IMR-90 (cell line): ENCODE measurements at regions not wholly inside any gene's neighbourhood (a gene's known extent, or its start where the extent isn't known, plus 50 kb on each side); places are given as distances from the start of the nearest gene placed in this dataset.
A peak's percentile ranks its signal among the peaks of the same experiment; 100 is the strongest.

Source experiments
- ATAC-seq: fragments of 200-7000 bp; cut with Tn5 transposase; 2 replicates; pipeline ENCODE4 v1.9.1; 2020; ENCODE audit warnings: low read depth, mild to moderate bottlenecking, moderate library complexity
- BruUV-seq: library from RNA; stranded (reverse); fragments of 400-500 nt; replicated peaks from 2 replicates; lab custom pipeline; 2021; lab: Mats Ljungman, UMichigan
- CTCF ChIA-PET: fragments of 300-600 bp; formaldehyde crosslinking; extraction: SDS; loops from one replicate; lab custom pipeline; 2021; ENCODE audit warnings: antibody characterized with exemption; lab: Yijun Ruan, JAX
- POLR2A ChIA-PET: fragments of 300-600 bp; sonication (Branson Sonifier 250); formaldehyde crosslinking; loops from one replicate; lab custom pipeline; 2022; ENCODE audit warnings: antibody characterized with exemption; ENCODE audit not compliant: unreplicated experiment; lab: Charles Lee
- DNase-seq: peaks from one replicate; pipeline ENCODE4 v3.0.0; 2013
- H2AFZ ChIP-seq: replicated peaks from 2 replicates; pipeline ENCODE3; 2013; ENCODE audit warnings: low read length, mild to moderate bottlenecking; ENCODE audit not compliant: poor library complexity
- H2AK5ac ChIP-seq: 2 replicates; pipeline ENCODE4 v1.6.1; 2013; ENCODE audit warnings: low read depth, low read length, inconsistent platforms
- H2AK9ac ChIP-seq: replicated peaks from 2 replicates; pipeline ENCODE3; 2013; ENCODE audit warnings: mild to moderate bottlenecking, low read depth, low read length, moderate library complexity; ENCODE audit not compliant: poor library complexity
- H2BK120ac ChIP-seq: 2 replicates; pipeline ENCODE4 v1.6.1; 2013; ENCODE audit warnings: low read depth, low read length, inconsistent platforms
- H2BK15ac ChIP-seq: 3 replicates; pipeline ENCODE4 v1.6.1; 2013; ENCODE audit warnings: low read depth, low read length, inconsistent platforms
- H2BK20ac ChIP-seq: 2 replicates; pipeline ENCODE4 v1.6.1; 2013; ENCODE audit warnings: low read depth, mild to moderate bottlenecking, inconsistent platforms, low read length, moderate library complexity
- H2BK5ac ChIP-seq: 2 replicates; pipeline ENCODE4 v1.6.1; 2013; ENCODE audit warnings: mild to moderate bottlenecking, low read depth, low read length, inconsistent platforms; ENCODE audit not compliant: poor library complexity, severe bottlenecking
- H3K14ac ChIP-seq: replicated peaks from 2 replicates; pipeline ENCODE4 v1.6.1; 2013; ENCODE audit warnings: low read depth, low read length, inconsistent platforms
- H3K18ac ChIP-seq: 2 replicates; pipeline ENCODE4 v1.6.1; 2013; ENCODE audit warnings: low read depth, low read length, control low read depth
- H3K23ac ChIP-seq: 2 replicates; pipeline ENCODE4 v1.6.1; 2013; ENCODE audit warnings: low read depth, low read length, inconsistent platforms
- H3K27ac ChIP-seq: 2 replicates; pipeline ENCODE4 v1.5.1; 2013; ENCODE audit warnings: mild to moderate bottlenecking, control low read depth, low read length; ENCODE audit not compliant: insufficient read depth
- H3K27me3 ChIP-seq: 2 replicates; pipeline ENCODE4 v1.6.1; 2013; ENCODE audit warnings: low read length; ENCODE audit not compliant: control insufficient read depth, insufficient read depth
- H3K36me3 ChIP-seq: 2 replicates; pipeline ENCODE4 v1.6.1; 2013; ENCODE audit warnings: low read length, mixed read lengths; ENCODE audit not compliant: control insufficient read depth, insufficient read depth
- H3K4ac ChIP-seq: 2 replicates; pipeline ENCODE4 v1.6.1; 2013; ENCODE audit warnings: low read depth, low read length, inconsistent platforms
- H3K4me1 ChIP-seq: 2 replicates; pipeline ENCODE4 v1.6.1; 2013; ENCODE audit warnings: low read length, mixed read lengths; ENCODE audit not compliant: control insufficient read depth, insufficient read depth
- H3K4me2 ChIP-seq: 2 replicates; pipeline ENCODE4 v1.6.1; 2013; ENCODE audit warnings: low read depth, mild to moderate bottlenecking, control low read depth, low read length, moderate library complexity
- H3K4me3 ChIP-seq: 2 replicates; pipeline ENCODE4 v1.5.1; 2013; ENCODE audit warnings: low read depth, mild to moderate bottlenecking, control low read depth, low read length, moderate library complexity; ENCODE audit not compliant: insufficient read depth
- H3K56ac ChIP-seq: 2 replicates; pipeline ENCODE4 v1.6.1; 2013; ENCODE audit warnings: low read length, inconsistent platforms; ENCODE audit not compliant: insufficient read depth; ENCODE audit errors: extremely low read depth
- H3K79me1 ChIP-seq, 2 experiments: 2 replicates each; pipeline ENCODE4 v1.6.1; 2013; ENCODE audit warnings: low read length in 2 of 2, inconsistent platforms in 1 of 2, low read depth in 1 of 2
- H3K9ac ChIP-seq: 2 replicates; pipeline ENCODE4 v1.6.1; 2013; ENCODE audit warnings: low read depth, low read length, control low read depth
- H3K9me1 ChIP-seq: 2 replicates; pipeline ENCODE4 v1.6.1; 2013; ENCODE audit warnings: low read length, inconsistent platforms; ENCODE audit not compliant: insufficient read depth
- H3K9me3 ChIP-seq: 2 replicates; pipeline ENCODE4 v1.6.1; 2013; ENCODE audit warnings: low read length; ENCODE audit not compliant: control insufficient read depth, insufficient read depth
- H4K20me1 ChIP-seq: 2 replicates; pipeline ENCODE4 v1.6.1; 2013; ENCODE audit warnings: low read length, inconsistent platforms; ENCODE audit not compliant: insufficient read depth
- H4K5ac ChIP-seq: 2 replicates; pipeline ENCODE4 v1.6.1; 2013; ENCODE audit warnings: mild to moderate bottlenecking, low read depth, low read length, control low read depth
- H4K8ac ChIP-seq, 2 experiments: 2 replicates each; pipeline ENCODE4 v1.6.1; 2013; ENCODE audit warnings: low read depth in 2 of 2, low read length in 2 of 2, control low read depth in 1 of 2, inconsistent platforms in 1 of 2
- H4K91ac ChIP-seq: 2 replicates; pipeline ENCODE4 v1.6.1; 2013; ENCODE audit warnings: low read depth, low read length, inconsistent platforms; ENCODE audit not compliant: insufficient read depth
- CEBPB ChIP-seq: IDR thresholded peaks from 2 replicates; pipeline ENCODE4 v1.6.1; 2012; ENCODE audit warnings: low read depth, low read length, improper control_type of control experiment
- CHD1 ChIP-seq: IDR thresholded peaks from 2 replicates; pipeline ENCODE4 v1.6.1; 2012; ENCODE audit warnings: low read depth, low read length, improper control_type of control experiment
- FOS ChIP-seq: fragments of 150-350 bp; IDR thresholded peaks from 2 replicates; pipeline ENCODE4 v1.6.1; 2016; ENCODE audit warnings: low read depth, low read length
- MAFK ChIP-seq: IDR thresholded peaks from 2 replicates; pipeline ENCODE4 v1.6.1; 2012; ENCODE audit warnings: low read depth, low read length, improper control_type of control experiment
- MAZ ChIP-seq: IDR thresholded peaks from 2 replicates; pipeline ENCODE4 v1.6.1; 2012; ENCODE audit warnings: low read depth, mild to moderate bottlenecking, low read length, improper control_type of control experiment, moderate library complexity, borderline replicate concordance
- MXI1 ChIP-seq: IDR thresholded peaks from 2 replicates; pipeline ENCODE4 v1.6.1; 2012; ENCODE audit warnings: low read depth, mild to moderate bottlenecking, low read length, moderate library complexity, borderline replicate concordance
- NFE2L2 ChIP-seq: fragments of 150-350 bp; IDR thresholded peaks from 2 replicates; pipeline ENCODE4 v1.6.1; 2016; ENCODE audit warnings: low read depth, mild to moderate bottlenecking, low read length
- POLR2A ChIP-seq: IDR thresholded peaks from 2 replicates; pipeline ENCODE4 v1.6.1; 2012; ENCODE audit warnings: mild to moderate bottlenecking, low read depth, low read length
- RAD21 ChIP-seq: IDR thresholded peaks from 2 replicates; pipeline ENCODE4 v1.6.1; 2012; ENCODE audit warnings: low read length, improper control_type of control experiment
- RCOR1 ChIP-seq: IDR thresholded peaks from 2 replicates; pipeline ENCODE4 v1.6.1; 2012; ENCODE audit warnings: mild to moderate bottlenecking, low read length, improper control_type of control experiment; ENCODE audit not compliant: insufficient replicate concordance
- RFX5 ChIP-seq: IDR thresholded peaks from 2 replicates; pipeline ENCODE4 v1.8.0; 2012; ENCODE audit warnings: low read depth, mild to moderate bottlenecking, low read length, moderate library complexity
- WGBS, 2 experiments: methylation state at CpG; one replicate each; pipeline versions ENCODE4 v1.1.5 to v1.1.7; 2013; ENCODE audit warnings: missing lambda C conversion rate in 2 of 2; ENCODE audit not compliant: insufficient read length in 1 of 2; ENCODE audit errors: extremely low coverage in 2 of 2; 5-methylcytosine and 5-hydroxymethylcytosine counted together
- dilution Hi-C: fragments of 300-500 bp; cut with HindIII; formaldehyde crosslinking; loops from one replicate; pipeline ENCODE4 v1.14.3; 2018; ENCODE audit warnings: low sequenced_read_pairs; ENCODE audit not compliant: unreplicated experiment
- in situ Hi-C: fragments of 300-500 bp; cut with MboI; formaldehyde crosslinking; loops from 3 replicates; pipeline ENCODE4 v1.14.3; 2019; ENCODE audit warnings: low sequenced_read_pairs, inconsistent platforms, mixed read lengths
- intact Hi-C: fragments of 100-400 bp; cut with micrococcal nuclease; formaldehyde crosslinking; loops from 2 replicates; pipeline ENCODE4 v1.10.0; 2022
- TF ChIP-seq, protein P1 (sequence below): conservative IDR thresholded peaks from 2 replicates; pipeline ENCODE4 v1.5.1; 2012; ENCODE audit warnings: mild to moderate bottlenecking, low read depth, low read length, improper control_type of control experiment
- TF ChIP-seq, protein P2 (sequence below): fragments of 150-350 bp; IDR thresholded peaks from 2 replicates; pipeline ENCODE4 v1.6.1; 2017; ENCODE audit warnings: mild to moderate bottlenecking, antibody characterized with exemption, low read length, low read depth
- TF ChIP-seq, protein P3 (sequence below): fragments of 150-350 bp; IDR thresholded peaks from 2 replicates; pipeline ENCODE4 v1.6.1; 2016; ENCODE audit warnings: low read depth, mild to moderate bottlenecking, low read length, moderate library complexity, borderline replicate concordance

- Histone ChIP-seq H3K4me3 (no peak overlapping the region), H3K23ac (no peak overlapping the region), H2AK5ac (no peak overlapping the region), H2BK120ac (no peak overlapping the region), H4K91ac (peak overlapping the region; percentile 38; the same call in 1 of the 2 replicates), H2AK9ac (no peak overlapping the region), H3K4me1 (peaks cover 4% of the 10 kb centered on the region; the same call in 1 of the 2 replicates), H2BK15ac (no peak overlapping the region), H3K27me3 (no peaks in the 10 kb centered on the region), H3K56ac (no peak overlapping the region), H3K18ac (peak overlapping the region; percentile 24; the same call in 1 of the 2 replicates), H3K79me1 (no peaks in the 10 kb centered on the region), H3K9me1 (no peaks in the 10 kb centered on the region), H4K20me1 (no peaks in the 10 kb centered on the region), H3K36me3 (no peaks in the 10 kb centered on the region), H2BK20ac (no peak overlapping the region; the same call in 1 of the 2 replicates), H3K9me3 (peaks cover 2% of the 10 kb centered on the region; the same call in 1 of the 2 replicates), H3K27ac (no peak overlapping the region), H3K4ac (no peak overlapping the region), H3K9ac (no peak overlapping the region), H4K5ac (no peak overlapping the region), H3K14ac (no peak overlapping the region), H2AFZ (no peak overlapping the region), H2BK5ac (peak overlapping the region; percentile 36), H4K8ac (peak overlapping the region in 1 of 2 experiments; percentile 25; a peak in 1 of 4 replicates), H3K4me2 (no peak overlapping the region)
- POLR2A ChIA-PET: no interaction called here
- CTCF ChIA-PET: interaction anchor here (0.8 to 1.1 kb wide), 2 partner anchors 51 to 67 kb away, joined by 3 to 4 read pairs; no protein-coding TSS in a partner anchor
- 0% methylated on average over 1 of the region's 2 CpGs; no CpG with 5 or more reads in 1 of the 2 experiments for WGBS, 2 experiments
- dilution Hi-C loops (no loop called here), intact Hi-C loops (no loop called here), in situ Hi-C loops (no loop called here)
- BruUV-seq: no TSS peak
- DNase-seq (peak; percentile 93), ATAC-seq (peak; percentile 90)
- TF ChIP-seq MXI1 (no peak), MAZ (no peak), CEBPB (peak; percentile 58; the same call in 1 of the 2 replicates), POLR2A (no peak), FOS (peak; percentile 66), CHD1 (no peak), RFX5 (peak; percentile 67; the same call in 1 of the 2 replicates), NFE2L2 (no peak), RAD21 (no peak), RCOR1 (no peak), MAFK (no peak)
- TF ChIP-seq, protein P1, sequence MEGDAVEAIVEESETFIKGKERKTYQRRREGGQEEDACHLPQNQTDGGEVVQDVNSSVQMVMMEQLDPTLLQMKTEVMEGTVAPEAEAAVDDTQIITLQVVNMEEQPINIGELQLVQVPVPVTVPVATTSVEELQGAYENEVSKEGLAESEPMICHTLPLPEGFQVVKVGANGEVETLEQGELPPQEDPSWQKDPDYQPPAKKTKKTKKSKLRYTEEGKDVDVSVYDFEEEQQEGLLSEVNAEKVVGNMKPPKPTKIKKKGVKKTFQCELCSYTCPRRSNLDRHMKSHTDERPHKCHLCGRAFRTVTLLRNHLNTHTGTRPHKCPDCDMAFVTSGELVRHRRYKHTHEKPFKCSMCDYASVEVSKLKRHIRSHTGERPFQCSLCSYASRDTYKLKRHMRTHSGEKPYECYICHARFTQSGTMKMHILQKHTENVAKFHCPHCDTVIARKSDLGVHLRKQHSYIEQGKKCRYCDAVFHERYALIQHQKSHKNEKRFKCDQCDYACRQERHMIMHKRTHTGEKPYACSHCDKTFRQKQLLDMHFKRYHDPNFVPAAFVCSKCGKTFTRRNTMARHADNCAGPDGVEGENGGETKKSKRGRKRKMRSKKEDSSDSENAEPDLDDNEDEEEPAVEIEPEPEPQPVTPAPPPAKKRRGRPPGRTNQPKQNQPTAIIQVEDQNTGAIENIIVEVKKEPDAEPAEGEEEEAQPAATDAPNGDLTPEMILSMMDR: no peak
- TF ChIP-seq, protein P2, sequence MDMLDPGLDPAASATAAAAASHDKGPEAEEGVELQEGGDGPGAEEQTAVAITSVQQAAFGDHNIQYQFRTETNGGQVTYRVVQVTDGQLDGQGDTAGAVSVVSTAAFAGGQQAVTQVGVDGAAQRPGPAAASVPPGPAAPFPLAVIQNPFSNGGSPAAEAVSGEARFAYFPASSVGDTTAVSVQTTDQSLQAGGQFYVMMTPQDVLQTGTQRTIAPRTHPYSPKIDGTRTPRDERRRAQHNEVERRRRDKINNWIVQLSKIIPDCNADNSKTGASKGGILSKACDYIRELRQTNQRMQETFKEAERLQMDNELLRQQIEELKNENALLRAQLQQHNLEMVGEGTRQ: peak; percentile 96
- TF ChIP-seq, protein P3, sequence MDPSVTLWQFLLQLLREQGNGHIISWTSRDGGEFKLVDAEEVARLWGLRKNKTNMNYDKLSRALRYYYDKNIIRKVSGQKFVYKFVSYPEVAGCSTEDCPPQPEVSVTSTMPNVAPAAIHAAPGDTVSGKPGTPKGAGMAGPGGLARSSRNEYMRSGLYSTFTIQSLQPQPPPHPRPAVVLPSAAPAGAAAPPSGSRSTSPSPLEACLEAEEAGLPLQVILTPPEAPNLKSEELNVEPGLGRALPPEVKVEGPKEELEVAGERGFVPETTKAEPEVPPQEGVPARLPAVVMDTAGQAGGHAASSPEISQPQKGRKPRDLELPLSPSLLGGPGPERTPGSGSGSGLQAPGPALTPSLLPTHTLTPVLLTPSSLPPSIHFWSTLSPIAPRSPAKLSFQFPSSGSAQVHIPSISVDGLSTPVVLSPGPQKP: no peak
Observed at GRCh38 chr2:219987830-219988229, 360.4 kb downstream of the SLC4A3 start.
